Left kidney (tissue), 1 donor: ENCODE measurements at regions not wholly inside any gene's neighbourhood (a gene's known extent, or its start where the extent isn't known, plus 50 kb on each side); places are given as distances from the start of the nearest gene placed in this dataset.
"Not testable (repeated sequence)": the region's sequence is repeated elsewhere in the genome, so short reads cannot be mapped to it uniquely, and the experiment has no call there.

Experiments used
- DNase-seq: peaks from one replicate; pipeline ENCODE4 v3.0.0-alpha.2; 2013

- DNase-seq, result no peak
These were observed 147.5 kb upstream of the TSLP start for GRCh38 chr5:110923971-110924370.

- no peak for DNase-seq
These were observed 146.1 kb upstream of the TSLP start for GRCh38 chr5:110925398-110925797.

- DNase-seq, result no peak
These were observed 145.6 kb upstream of the TSLP start for GRCh38 chr5:110925916-110926315.

- no peak for DNase-seq
These were observed 138.6 kb upstream of the TSLP start for GRCh38 chr5:110932755-110933488.

GRCh38 chr5:110940136-110940535 is 131.4 kb upstream of the TSLP start:
- DNase-seq, result no peak

- no peak for DNase-seq
These were observed 125.6 kb upstream of the TSLP start for GRCh38 chr5:110945874-110946436.

- DNase-seq, result no peak
These were observed 120.1 kb upstream of the TSLP start for GRCh38 chr5:110951373-110951791.

- no peak for DNase-seq
These were observed 115.1 kb upstream of the TSLP start for GRCh38 chr5:110956280-110956912.

- no peak for DNase-seq
These were observed 114.3 kb upstream of the TSLP start for GRCh38 chr5:110956913-110957813.

GRCh38 chr5:110957934-110958333 is 113.6 kb upstream of the TSLP start:
- no peak for DNase-seq

- DNase-seq, result no peak
These were observed 108.0 kb upstream of the TSLP start for GRCh38 chr5:110963495-110963894.

GRCh38 chr5:110965773-110966581 is 105.5 kb upstream of the TSLP start:
- no peak for DNase-seq

GRCh38 chr5:110968246-110969005 is 103.1 kb upstream of the TSLP start:
- DNase-seq, result no peak

- DNase-seq, result no peak
These were observed 102.0 kb upstream of the TSLP start for GRCh38 chr5:110969502-110969901.

- no peak for DNase-seq
These were observed 98.0 kb upstream of the TSLP start for GRCh38 chr5:110973510-110973909.

GRCh38 chr5:110977915-110978314 is 93.6 kb upstream of the TSLP start:
- DNase-seq, result no peak

GRCh38 chr5:110985882-110986281 is 85.6 kb upstream of the TSLP start:
- not testable (repeated sequence) for DNase-seq

- DNase-seq, result not testable (repeated sequence)
These were observed 83.9 kb upstream of the TSLP start for GRCh38 chr5:110987573-110987972.

GRCh38 chr5:110996742-110997141 is 74.8 kb upstream of the TSLP start:
- no peak for DNase-seq

GRCh38 chr5:111002036-111002435 is 69.5 kb upstream of the TSLP start:
- DNase-seq, result no peak

GRCh38 chr5:111003623-111004022 is 67.9 kb upstream of the TSLP start:
- DNase-seq, result no peak
